ACC112 (cell line): ENCODE measurements at regions not wholly inside any gene's neighbourhood (a gene's known extent, or its start where the extent isn't known, plus 50 kb on each side); places are given as distances from the start of the nearest gene placed in this dataset.
"Not testable (repeated sequence)": the region's sequence is repeated elsewhere in the genome, so short reads cannot be mapped to it uniquely, and the experiment has no call there.

Experiments used
- H2AFZ ChIP-seq: fragments of 200-600 bp; sonication (generic); one replicate; pipeline ENCODE4 v1.6.0; 2017; ENCODE audit warnings: antibody characterized with exemption, low read length; ENCODE audit not compliant: unreplicated experiment
- H3K27ac ChIP-seq: fragments of 200-600 bp; sonication (generic); 2 replicates; pipeline ENCODE4 v1.5.1; 2014; ENCODE audit warnings: low read depth, mild to moderate bottlenecking, antibody characterized with exemption, low read length, moderate library complexity
- H3K27me3 ChIP-seq: fragments of 200-600 bp; sonication (generic); 2 replicates; pipeline ENCODE4 v1.6.1; 2014; ENCODE audit warnings: mild to moderate bottlenecking, antibody characterized with exemption, low read length, moderate library complexity, mixed read lengths; ENCODE audit not compliant: insufficient read depth
- H3K36me3 ChIP-seq: fragments of 200-600 bp; sonication (generic); 2 replicates; pipeline ENCODE4 v1.6.1; 2016; ENCODE audit warnings: mild to moderate bottlenecking, antibody characterized with exemption, low read length, moderate library complexity, mixed read lengths; ENCODE audit not compliant: insufficient read depth
- H3K4me1 ChIP-seq: fragments of 200-600 bp; sonication (generic); one replicate; pipeline ENCODE4 v1.6.1; 2016; ENCODE audit warnings: low read length, mixed read lengths; ENCODE audit not compliant: insufficient read depth, unreplicated experiment, control insufficient read depth
- H3K4me3 ChIP-seq: fragments of 200-600 bp; sonication (generic); 2 replicates; pipeline ENCODE4 v1.5.1; 2014; ENCODE audit warnings: mild to moderate bottlenecking, low read depth, low read length
- H3K79me2 ChIP-seq: fragments of 200-600 bp; sonication (generic); one replicate; pipeline ENCODE4 v1.6.0; 2016; ENCODE audit warnings: low read length; ENCODE audit not compliant: control insufficient read depth, unreplicated experiment, insufficient read depth

DNA sequence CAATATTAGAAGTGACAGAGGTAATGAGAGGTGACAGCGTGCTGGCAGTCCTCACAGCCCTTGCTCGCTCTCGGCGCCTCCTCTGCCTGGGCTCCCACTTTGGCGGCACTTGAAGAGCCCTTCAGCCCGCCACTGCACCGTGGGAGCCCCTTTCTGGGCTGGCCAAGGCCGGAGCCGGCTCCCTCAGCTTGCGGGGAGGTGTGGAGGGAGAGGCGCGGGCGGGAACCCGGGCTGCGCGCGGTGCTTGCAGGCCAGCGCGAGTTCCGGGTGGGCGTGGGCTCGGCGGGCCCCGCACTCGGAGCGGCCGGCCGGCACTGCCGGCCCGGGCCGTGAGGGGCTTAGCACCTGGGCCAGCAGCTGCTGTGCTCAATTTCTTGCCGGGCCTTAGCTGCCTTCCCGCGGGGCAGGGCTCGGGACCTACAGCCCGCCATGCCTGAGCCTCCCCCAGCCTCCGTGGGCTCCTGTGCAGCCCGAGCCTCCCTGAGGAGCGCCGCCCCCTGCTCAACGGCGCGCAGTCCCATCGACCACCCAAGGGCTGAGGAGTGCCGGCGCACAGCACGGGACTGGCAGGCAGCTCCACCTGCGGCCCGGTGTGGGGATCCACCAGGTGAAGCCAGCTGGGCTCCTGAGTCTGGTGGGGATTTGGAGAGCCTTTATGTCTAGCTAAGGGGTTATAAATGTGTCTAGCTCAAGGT lies 426.5 kb upstream of the RGS18 start:
- H3K27ac ChIP-seq, H3K4me1 ChIP-seq, H3K36me3 ChIP-seq, H3K79me2 ChIP-seq, H3K27me3 ChIP-seq, H2AFZ ChIP-seq, H3K4me3 ChIP-seq: not testable (repeated sequence)

DNA sequence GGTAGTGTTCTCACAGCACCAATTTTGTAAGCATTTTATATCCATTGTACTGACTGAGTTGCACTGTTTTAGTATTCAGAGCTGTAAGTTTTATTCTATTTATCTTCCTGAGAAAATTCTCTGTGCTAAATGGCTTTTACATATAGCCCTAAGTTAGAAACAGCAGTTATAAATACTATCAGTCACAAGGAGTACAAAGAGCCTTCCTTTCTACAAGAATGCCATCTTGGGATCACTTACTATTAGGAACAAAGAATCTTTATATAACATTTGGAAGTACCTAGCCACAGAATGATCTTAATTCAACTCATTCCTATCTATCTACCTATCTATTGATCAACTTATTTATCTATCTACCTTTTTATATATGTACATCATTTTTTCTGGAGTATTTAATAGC lies 423.9 kb upstream of the RGS18 start:
- H3K27ac ChIP-seq = no peak overlapping the region
- H3K27me3 ChIP-seq = no peaks in the 10 kb centered on the region
- H3K36me3 ChIP-seq = no peaks in the 10 kb centered on the region
- no peaks in the 10 kb centered on the region for H3K4me1 ChIP-seq
- no peak overlapping the region for H2AFZ ChIP-seq
- no peaks in the 10 kb centered on the region for H3K79me2 ChIP-seq
- H3K4me3 ChIP-seq = no peak overlapping the region

DNA sequence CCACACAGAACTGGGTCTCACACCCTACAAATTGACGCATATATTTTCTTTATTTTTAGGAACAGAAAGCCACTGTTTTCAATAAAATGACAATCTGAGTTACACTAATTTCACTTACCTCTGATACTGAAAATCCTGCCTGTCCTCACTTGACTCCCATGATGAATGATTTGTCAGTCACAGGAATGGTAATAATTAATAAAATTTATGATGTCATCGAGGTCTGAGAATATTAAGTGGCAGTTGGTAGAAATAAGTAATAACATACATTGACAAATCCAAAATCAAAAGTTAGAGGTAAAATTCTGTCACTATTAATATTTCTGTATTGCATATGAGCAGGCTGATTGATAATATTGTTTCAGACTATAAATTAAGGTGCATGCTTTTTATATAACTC lies 418.7 kb upstream of the RGS18 start:
- Histone ChIP-seq H2AFZ (no peak overlapping the region), H3K27ac (no peak overlapping the region), H3K27me3 (no peaks in the 10 kb centered on the region), H3K79me2 (no peaks in the 10 kb centered on the region), H3K36me3 (no peaks in the 10 kb centered on the region), H3K4me3 (no peak overlapping the region), H3K4me1 (no peaks in the 10 kb centered on the region)

DNA sequence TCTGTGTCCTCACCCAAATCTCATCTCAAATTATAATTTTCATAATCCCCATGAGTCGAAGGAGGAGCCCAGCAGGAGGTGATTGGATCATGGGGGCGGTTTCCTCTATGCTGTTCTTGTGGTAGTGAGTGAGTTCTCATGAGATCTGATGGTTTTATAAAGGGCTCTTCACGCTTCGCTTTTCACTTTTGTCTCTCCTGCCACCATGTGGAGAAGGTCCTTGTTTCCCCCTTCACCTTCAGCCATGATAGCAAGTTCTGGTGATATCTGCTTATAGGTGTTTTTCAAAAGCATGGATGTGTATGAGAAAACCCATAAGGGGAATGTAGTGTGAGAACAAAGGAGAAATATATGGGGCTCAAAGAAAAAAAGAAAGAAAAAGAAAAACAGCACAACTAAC lies 405.9 kb upstream of the RGS18 start:
- Histone ChIP-seq H3K79me2 (no peaks in the 10 kb centered on the region), H2AFZ (no peak overlapping the region), H3K36me3 (no peaks in the 10 kb centered on the region), H3K4me3 (no peak overlapping the region), H3K4me1 (no peaks in the 10 kb centered on the region), H3K27ac (no peak overlapping the region), H3K27me3 (no peaks in the 10 kb centered on the region)

DNA sequence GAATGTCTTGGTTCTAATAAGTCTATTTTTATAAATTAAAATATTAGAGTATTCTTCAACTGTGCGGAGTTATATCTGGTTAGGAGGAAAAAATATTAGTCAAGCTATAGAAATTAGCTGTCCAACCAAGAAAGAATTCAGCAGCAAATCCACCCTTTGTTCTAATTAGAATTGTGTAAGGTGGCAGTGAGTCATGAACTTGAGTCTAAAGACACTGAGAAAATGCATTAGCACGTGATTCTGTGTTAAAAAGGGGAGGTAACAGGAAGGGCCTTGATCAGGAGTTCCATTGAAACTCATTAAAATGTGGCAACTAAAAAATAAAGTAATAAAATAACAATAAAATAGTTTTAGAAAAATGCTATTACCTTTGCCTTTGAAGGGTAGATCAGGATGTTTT lies 398.2 kb upstream of the RGS18 start:
- H2AFZ ChIP-seq = no peak overlapping the region
- H3K27ac ChIP-seq = no peak overlapping the region
- H3K27me3 ChIP-seq = no peaks in the 10 kb centered on the region
- no peaks in the 10 kb centered on the region for H3K36me3 ChIP-seq
- H3K4me1 ChIP-seq = no peaks in the 10 kb centered on the region
- H3K79me2 ChIP-seq = no peaks in the 10 kb centered on the region
- H3K4me3 ChIP-seq = no peak overlapping the region

DNA sequence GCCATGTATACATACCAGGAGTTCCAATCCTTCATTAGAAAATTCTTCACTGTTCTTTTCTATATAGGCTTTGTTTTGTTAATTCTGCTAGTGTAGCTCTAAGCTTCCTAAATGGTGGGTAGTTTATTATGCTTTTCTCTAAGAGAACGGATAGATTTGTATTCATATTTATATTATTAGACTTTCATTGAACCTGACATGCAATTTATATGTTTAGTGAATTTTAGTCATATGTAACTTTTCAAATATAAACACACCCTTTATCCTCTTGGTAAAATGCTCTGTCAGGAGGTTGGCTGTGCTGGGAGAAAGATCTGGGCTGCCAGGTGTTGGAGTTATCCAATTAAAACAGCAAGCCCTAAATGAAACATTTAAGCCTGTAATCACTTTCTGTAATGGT lies 369.7 kb upstream of the RGS18 start:
- H3K4me1 ChIP-seq = no peaks in the 10 kb centered on the region
- H3K79me2 ChIP-seq = no peaks in the 10 kb centered on the region
- H3K27me3 ChIP-seq = no peaks in the 10 kb centered on the region
- no peaks in the 10 kb centered on the region for H3K36me3 ChIP-seq
- no peak overlapping the region for H2AFZ ChIP-seq
- no peak overlapping the region for H3K27ac ChIP-seq
- H3K4me3 ChIP-seq = no peak overlapping the region

DNA sequence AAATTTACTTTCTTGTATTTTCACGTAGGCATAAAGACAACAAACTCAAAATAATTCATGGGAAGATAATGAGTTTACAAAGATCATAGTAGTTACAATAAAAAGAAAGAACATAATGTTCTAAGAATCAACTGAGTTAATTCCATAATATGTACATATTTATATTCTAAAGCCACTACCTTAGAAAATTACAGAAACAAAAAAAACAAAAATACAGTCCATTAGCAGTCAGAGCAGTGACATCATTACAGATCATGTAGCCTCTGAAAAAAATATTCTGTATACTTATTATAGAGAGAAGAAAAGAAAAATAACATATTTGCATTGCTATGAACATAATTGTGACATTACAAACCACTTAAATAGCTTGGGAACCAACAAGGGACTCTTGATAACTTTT lies 360.1 kb upstream of the RGS18 start:
- H2AFZ ChIP-seq = no peak overlapping the region
- H3K36me3 ChIP-seq = no peaks in the 10 kb centered on the region
- H3K4me1 ChIP-seq = no peaks in the 10 kb centered on the region
- no peak overlapping the region for H3K4me3 ChIP-seq
- no peak overlapping the region for H3K27ac ChIP-seq
- no peaks in the 10 kb centered on the region for H3K27me3 ChIP-seq
- no peaks in the 10 kb centered on the region for H3K79me2 ChIP-seq

DNA sequence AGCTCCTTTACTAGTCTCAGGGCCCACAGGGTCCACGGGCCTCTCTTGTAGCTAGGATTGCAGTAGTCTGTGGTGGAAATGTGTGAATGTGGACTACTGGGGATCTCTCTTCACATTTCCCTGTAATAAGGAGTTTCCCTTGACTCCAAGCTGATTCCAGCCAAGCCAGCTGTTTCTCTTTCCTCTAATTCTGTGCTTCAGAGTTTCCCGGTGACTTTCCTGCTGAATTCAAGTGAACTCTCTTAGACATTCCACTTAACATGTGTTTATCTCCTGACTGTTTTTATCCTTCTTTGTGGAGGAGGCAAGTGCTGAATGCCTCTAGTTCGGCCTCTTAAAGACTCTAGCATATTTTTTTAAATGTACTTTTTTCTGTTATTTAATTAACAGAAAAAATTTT lies 354.0 kb upstream of the RGS18 start:
- no peaks in the 10 kb centered on the region for H3K79me2 ChIP-seq
- H3K36me3 ChIP-seq = no peaks in the 10 kb centered on the region
- no peaks in the 10 kb centered on the region for H3K27me3 ChIP-seq
- H2AFZ ChIP-seq = no peak overlapping the region
- H3K4me3 ChIP-seq = no peak overlapping the region
- H3K4me1 ChIP-seq = no peaks in the 10 kb centered on the region
- H3K27ac ChIP-seq = no peak overlapping the region

DNA sequence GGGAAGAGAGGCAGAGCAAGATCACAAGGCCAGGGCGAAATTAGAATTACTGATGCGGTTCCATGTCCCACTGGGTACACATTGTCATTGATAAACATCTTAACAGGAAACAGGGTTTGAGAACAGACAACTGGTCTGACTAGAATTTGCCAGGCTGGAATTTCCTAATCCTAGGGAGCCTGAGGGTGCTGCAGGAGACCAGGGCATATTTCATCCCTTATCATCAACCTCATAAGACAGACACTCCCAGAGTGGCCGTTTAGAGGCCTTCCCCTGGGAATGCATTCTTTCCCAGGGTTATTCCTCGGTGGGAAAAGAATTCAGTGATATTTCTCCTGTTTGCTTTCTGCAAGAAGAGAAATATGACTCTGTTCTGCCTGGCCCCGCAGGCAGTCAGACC lies 344.7 kb upstream of the RGS18 start:
- not testable (repeated sequence) for H2AFZ ChIP-seq, H3K27me3 ChIP-seq, H3K36me3 ChIP-seq, H3K79me2 ChIP-seq, H3K4me1 ChIP-seq, H3K27ac ChIP-seq, H3K4me3 ChIP-seq

DNA sequence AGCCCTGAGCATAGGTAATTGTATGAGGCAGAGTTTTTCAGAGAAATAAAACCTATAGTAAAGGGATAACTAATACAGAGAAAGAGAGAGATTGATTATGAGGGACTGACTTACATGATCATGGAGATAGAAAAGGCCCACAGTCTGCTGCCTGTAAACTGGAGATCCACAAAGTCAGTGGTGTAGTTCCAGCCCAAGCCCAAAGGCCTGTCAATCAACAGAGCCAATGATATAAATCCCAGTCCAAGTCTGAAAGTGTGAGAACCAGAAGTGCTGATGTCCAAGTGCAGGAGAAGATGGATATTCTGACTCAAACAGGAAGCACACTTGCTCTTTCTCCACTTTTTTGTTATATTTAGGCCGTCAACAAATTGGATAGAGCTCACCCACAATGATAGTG lies 340.1 kb upstream of the RGS18 start:
- no peaks in the 10 kb centered on the region for H3K36me3 ChIP-seq
- no peaks in the 10 kb centered on the region for H3K79me2 ChIP-seq
- no peak overlapping the region for H3K4me3 ChIP-seq
- H3K27ac ChIP-seq = no peak overlapping the region
- no peaks in the 10 kb centered on the region for H3K27me3 ChIP-seq
- H2AFZ ChIP-seq = no peak overlapping the region
- H3K4me1 ChIP-seq = no peaks in the 10 kb centered on the region

DNA sequence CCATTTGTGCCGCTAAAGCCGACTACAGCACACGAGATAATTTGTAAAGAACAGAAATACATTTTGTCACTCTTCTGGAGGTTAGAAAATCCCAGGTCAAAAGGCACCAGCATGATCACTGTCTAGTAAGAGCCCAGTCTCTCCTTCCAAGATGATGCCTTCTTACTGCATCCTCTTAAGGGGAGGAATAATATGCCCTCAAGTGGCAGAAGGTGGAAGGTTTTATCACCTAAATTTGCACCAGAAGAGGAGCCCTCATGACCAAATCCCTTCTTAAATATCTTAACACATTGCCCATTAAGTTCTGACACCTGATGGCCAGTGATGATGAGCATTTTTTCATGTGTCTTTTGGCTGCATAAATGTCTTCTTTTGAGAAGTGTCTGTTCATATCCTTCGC lies 326.7 kb upstream of the RGS18 start:
- Histone ChIP-seq H3K4me3 (no peak overlapping the region), H3K36me3 (no peaks in the 10 kb centered on the region), H2AFZ (no peak overlapping the region), H3K79me2 (no peaks in the 10 kb centered on the region), H3K4me1 (no peaks in the 10 kb centered on the region), H3K27me3 (no peaks in the 10 kb centered on the region), H3K27ac (no peak overlapping the region)
